Lower leg skin (tissue), 3 donors: ENCODE measurements at regions not wholly inside any gene's neighbourhood (a gene's known extent, or its start where the extent isn't known, plus 50 kb on each side); places are given as distances from the start of the nearest gene placed in this dataset.

Source experiments
- POLR2A ChIP-seq, 2 donors: fragments of 450-650 bp; IDR thresholded peaks; one replicate each; pipeline ENCODE4 v1.6.1; 2016 to 2017; ENCODE audit warnings: antibody characterized with exemption in 2 of 2, mild to moderate bottlenecking in 1 of 2, moderate library complexity in 1 of 2
- TF ChIP-seq, protein P1 (sequence below), 3 donors: fragments of 450-650 bp; IDR thresholded peaks; one replicate each; pipeline ENCODE4 v1.5.1; 2016; ENCODE audit warnings: antibody characterized with exemption in 3 of 3, mild to moderate bottlenecking in 3 of 3, moderate library complexity in 2 of 3

DNA sequence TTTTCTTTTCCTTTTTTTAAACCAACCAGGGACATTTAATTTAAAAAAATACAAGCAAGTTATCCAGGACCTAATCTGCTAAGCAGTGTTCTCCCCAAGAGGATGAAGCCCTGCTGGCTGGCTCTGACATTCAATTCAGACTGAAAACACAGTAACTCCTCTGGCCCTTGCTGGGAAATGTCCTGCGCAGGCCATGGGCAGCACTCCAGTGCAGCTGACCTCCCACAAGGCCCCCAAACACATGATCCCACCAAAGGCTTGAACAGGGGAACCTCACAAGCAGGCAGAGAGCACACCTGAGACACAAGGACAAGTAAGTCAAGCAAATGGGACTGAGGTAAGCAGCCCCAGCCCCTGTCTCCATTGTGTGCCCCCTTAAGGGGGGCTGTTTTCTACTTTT, 56.9 kb upstream of the FHIP2A start:
- TF ChIP-seq, protein P1, sequence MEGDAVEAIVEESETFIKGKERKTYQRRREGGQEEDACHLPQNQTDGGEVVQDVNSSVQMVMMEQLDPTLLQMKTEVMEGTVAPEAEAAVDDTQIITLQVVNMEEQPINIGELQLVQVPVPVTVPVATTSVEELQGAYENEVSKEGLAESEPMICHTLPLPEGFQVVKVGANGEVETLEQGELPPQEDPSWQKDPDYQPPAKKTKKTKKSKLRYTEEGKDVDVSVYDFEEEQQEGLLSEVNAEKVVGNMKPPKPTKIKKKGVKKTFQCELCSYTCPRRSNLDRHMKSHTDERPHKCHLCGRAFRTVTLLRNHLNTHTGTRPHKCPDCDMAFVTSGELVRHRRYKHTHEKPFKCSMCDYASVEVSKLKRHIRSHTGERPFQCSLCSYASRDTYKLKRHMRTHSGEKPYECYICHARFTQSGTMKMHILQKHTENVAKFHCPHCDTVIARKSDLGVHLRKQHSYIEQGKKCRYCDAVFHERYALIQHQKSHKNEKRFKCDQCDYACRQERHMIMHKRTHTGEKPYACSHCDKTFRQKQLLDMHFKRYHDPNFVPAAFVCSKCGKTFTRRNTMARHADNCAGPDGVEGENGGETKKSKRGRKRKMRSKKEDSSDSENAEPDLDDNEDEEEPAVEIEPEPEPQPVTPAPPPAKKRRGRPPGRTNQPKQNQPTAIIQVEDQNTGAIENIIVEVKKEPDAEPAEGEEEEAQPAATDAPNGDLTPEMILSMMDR (IDR thresholded peaks at IDR 0.05), result no peak
- no peak for TF ChIP-seq POLR2A (IDR thresholded peaks at IDR 0.05)
